H1 (cell line): ENCODE measurements at regions not wholly inside any gene's neighbourhood (a gene's known extent, or its start where the extent isn't known, plus 50 kb on each side); places are given as distances from the start of the nearest gene placed in this dataset.

ENCODE experiments used
- CTCF ChIA-PET: fragments of 300-600 bp; sonication (Branson Sonifier 250); formaldehyde crosslinking; loops from one replicate; lab custom pipeline; 2021; ENCODE audit not compliant: partially characterized antibody; lab: Charles Lee
- POLR2A ChIA-PET: fragments of 300-600 bp; sonication (Branson Sonifier 250); formaldehyde crosslinking; loops from one replicate; lab custom pipeline; 2021; ENCODE audit warnings: inconsistent platforms; ENCODE audit not compliant: partially characterized antibody; lab: Charles Lee
- DNase-seq, 2 experiments: peaks; one replicate each; pipeline versions ENCODE4 v3.0.0 to v3.0.0-alpha.2; 2010 to 2022; ENCODE audit warnings: low spot score in 2 of 2, low read depth in 1 of 2, mixed read lengths in 1 of 2
- FAIRE-seq: peaks from 2 replicates; lab custom pipeline; 2011; peaks lifted over from hg19 to GRCh38; lab: Jason Lieb, UNC
- H2AFZ ChIP-seq: 2 replicates; pipeline ENCODE4 v1.8.1; 2012; ENCODE audit warnings: low read length, inconsistent platforms
- H2AK5ac ChIP-seq: 2 replicates; pipeline ENCODE4 v1.6.1; 2013; ENCODE audit warnings: low read depth, low read length
- H2BK120ac ChIP-seq: replicated peaks from 2 replicates; pipeline ENCODE3; 2013; ENCODE audit warnings: low read depth, low read length, inconsistent platforms
- H2BK12ac ChIP-seq: 2 replicates; pipeline ENCODE4 v1.6.1; 2013; ENCODE audit warnings: low read depth, low read length
- H2BK15ac ChIP-seq: 2 replicates; pipeline ENCODE4 v1.6.1; 2013; ENCODE audit warnings: low read length
- H2BK20ac ChIP-seq: 2 replicates; pipeline ENCODE4 v1.6.1; 2013; ENCODE audit warnings: low read length
- H2BK5ac ChIP-seq: 2 replicates; pipeline ENCODE4 v1.6.1; 2013; ENCODE audit warnings: low read depth, low read length
- H3K14ac ChIP-seq: 2 replicates; pipeline ENCODE4 v1.6.1; 2013; ENCODE audit warnings: inconsistent platforms; ENCODE audit not compliant: insufficient read length
- H3K18ac ChIP-seq: 2 replicates; pipeline ENCODE4 v1.6.1; 2013; ENCODE audit warnings: low read length; ENCODE audit errors: extremely low read depth
- H3K23ac ChIP-seq: 2 replicates; pipeline ENCODE4 v1.6.1; 2013; ENCODE audit warnings: inconsistent platforms; ENCODE audit not compliant: insufficient read length
- H3K23me2 ChIP-seq: 2 replicates; pipeline ENCODE4 v1.6.1; 2013; ENCODE audit warnings: low read depth, low read length
- H3K27ac ChIP-seq: 2 replicates; pipeline ENCODE4 v1.6.1; 2011; ENCODE audit warnings: low read depth, low read length, inconsistent platforms
- H3K27me3 ChIP-seq, 4 experiments: replicated peaks in 1 of 4; 1 replicate in 1 of 4; 2 replicates in 3 of 4; pipeline versions ENCODE4 v1.6.1 to v1.8.1; 2011 to 2013; ENCODE audit warnings: low read length in 3 of 4, mild to moderate bottlenecking in 3 of 4, inconsistent platforms in 2 of 4, mixed read lengths in 2 of 4, moderate library complexity in 1 of 4; ENCODE audit not compliant: control insufficient read depth in 3 of 4, insufficient read depth in 3 of 4; ENCODE audit errors: extremely low read depth in 1 of 4
- H3K36me3 ChIP-seq, 4 experiments: 2 replicates each; pipeline versions ENCODE4 v1.6.1 to v1.8.1; 2011 to 2013; ENCODE audit warnings: mild to moderate bottlenecking in 4 of 4, low read length in 3 of 4, moderate library complexity in 2 of 4, control low read depth in 1 of 4, inconsistent platforms in 1 of 4; ENCODE audit not compliant: insufficient read depth in 4 of 4, control insufficient read depth in 2 of 4
- H3K4ac ChIP-seq: replicated peaks from 2 replicates; pipeline ENCODE3; 2013; ENCODE audit warnings: low read length, low read depth, mixed read lengths, inconsistent platforms; ENCODE audit not compliant: insufficient read length
- H3K4me1 ChIP-seq, 4 experiments: replicated peaks in 1 of 4; 1 replicate in 1 of 4; 2 replicates in 3 of 4; pipeline versions ENCODE4 v1.6.1 to v1.8.1; 2011 to 2013; ENCODE audit warnings: low read length in 3 of 4, inconsistent platforms in 2 of 4, mixed read lengths in 1 of 4; ENCODE audit not compliant: insufficient read depth in 4 of 4, control insufficient read depth in 3 of 4
- H3K4me2 ChIP-seq, 2 experiments: 2 replicates each; pipeline versions ENCODE4 v1.6.1 to v1.8.1; 2011 to 2013; ENCODE audit warnings: low read depth in 2 of 2, low read length in 2 of 2, control low read depth in 1 of 2, inconsistent platforms in 1 of 2, mild to moderate bottlenecking in 1 of 2; ENCODE audit not compliant: insufficient read depth in 1 of 2
- H3K4me3 ChIP-seq, 4 experiments: fragments of 200-600, 300-600 bp in 1 of 4; sonication (generic), shearing (Covaris generic), sonication (Bioruptor Twin) in 1 of 4; 2 replicates each; pipeline versions ENCODE4 v1.5.1 to v1.8.1; 2011 to 2016; ENCODE audit warnings: low read length in 4 of 4, low read depth in 3 of 4, control low read depth in 2 of 4, inconsistent platforms in 2 of 4, mild to moderate bottlenecking in 2 of 4, mixed read lengths in 1 of 4, moderate library complexity in 1 of 4; ENCODE audit not compliant: insufficient read depth in 2 of 4; ENCODE audit errors: extremely low read depth in 1 of 4
- H3K56ac ChIP-seq: replicated peaks from 2 replicates; pipeline ENCODE3; 2013; ENCODE audit warnings: low read depth, mild to moderate bottlenecking, mixed read lengths, low read length, inconsistent platforms; ENCODE audit not compliant: insufficient read length
- H3K79me1 ChIP-seq: 2 replicates; pipeline ENCODE4 v1.6.1; 2013; ENCODE audit warnings: low read depth, low read length, control low read depth
- H3K79me2 ChIP-seq, 2 experiments: 2 replicates each; pipeline versions ENCODE4 v1.6.1 to v1.8.1; 2012 to 2013; ENCODE audit warnings: low read length in 2 of 2, mild to moderate bottlenecking in 2 of 2, inconsistent platforms in 1 of 2; ENCODE audit not compliant: insufficient read depth in 2 of 2, control insufficient read depth in 1 of 2
- H3K9ac ChIP-seq, 4 experiments: replicated peaks in 1 of 4; 1 replicate in 1 of 4; 2 replicates in 3 of 4; pipeline versions ENCODE4 v1.6.1 to v1.8.1; 2011 to 2013; ENCODE audit warnings: low read depth in 3 of 4, low read length in 3 of 4, control low read depth in 2 of 4, mild to moderate bottlenecking in 2 of 4, moderate library complexity in 2 of 4, inconsistent platforms in 1 of 4; ENCODE audit errors: extremely low read depth in 1 of 4
- H3K9me3 ChIP-seq, 2 experiments: 2 replicates each; pipeline versions ENCODE4 v1.6.1 to v1.8.1; 2012 to 2013; ENCODE audit warnings: mild to moderate bottlenecking in 2 of 2, moderate library complexity in 2 of 2, control low read depth in 1 of 2, inconsistent platforms in 1 of 2, low read depth in 1 of 2, low read length in 1 of 2, mixed read lengths in 1 of 2; ENCODE audit not compliant: insufficient read depth in 2 of 2
- H4K20me1 ChIP-seq, 2 experiments: replicated peaks in 1 of 2; 2 replicates each; pipeline versions ENCODE3 to v1.8.1; 2011 to 2013; ENCODE audit warnings: inconsistent platforms in 2 of 2, low read length in 2 of 2, mild to moderate bottlenecking in 1 of 2; ENCODE audit not compliant: insufficient read depth in 2 of 2, control insufficient read depth in 1 of 2
- H4K5ac ChIP-seq: 2 replicates; pipeline ENCODE4 v1.6.1; 2013; ENCODE audit warnings: low read length, low read depth, mixed read lengths, inconsistent platforms; ENCODE audit not compliant: insufficient read length
- H4K8ac ChIP-seq: 2 replicates; pipeline ENCODE4 v1.8.0; 2013; ENCODE audit warnings: mild to moderate bottlenecking, moderate library complexity, low read length, inconsistent platforms; ENCODE audit not compliant: insufficient read depth; ENCODE audit errors: extremely low read depth
- H4K91ac ChIP-seq: replicated peaks from 2 replicates; pipeline ENCODE3; 2013; ENCODE audit warnings: low read length, mixed read lengths, inconsistent platforms; ENCODE audit not compliant: insufficient read length
- ASH2L ChIP-seq: fragments of 200-600, 300-600 bp; sonication (generic); IDR thresholded peaks from one replicate; pipeline ENCODE4 v1.7.1; 2017; ENCODE audit warnings: low read length
- BRCA1 ChIP-seq: IDR thresholded peaks from 2 replicates; pipeline ENCODE4 v1.6.1; 2012; ENCODE audit warnings: low read depth, low read length, improper control_type of control experiment
- CBX8 ChIP-seq: fragments of 300-800, 300-1000 bp; sonication (generic); IDR thresholded peaks from 2 replicates; pipeline ENCODE4 v1.7.1; 2016; ENCODE audit warnings: low read depth, low read length, borderline replicate concordance
- CHD2 ChIP-seq: IDR thresholded peaks from 2 replicates; pipeline ENCODE4 v1.6.1; 2012; ENCODE audit warnings: low read length, improper control_type of control experiment
- CTBP2 ChIP-seq: IDR thresholded peaks from 2 replicates; pipeline ENCODE4 v1.7.0; 2011; ENCODE audit warnings: borderline replicate concordance, mild to moderate bottlenecking, moderate library complexity, mixed read lengths, low read length; ENCODE audit not compliant: insufficient read depth, insufficient read length
- EGR1 ChIP-seq: IDR thresholded peaks from 2 replicates; pipeline ENCODE4 v1.6.1; 2011; ENCODE audit warnings: low read depth, low read length, borderline replicate concordance
- EP300 ChIP-seq, 2 experiments: IDR thresholded peaks; 1 replicate in 1 of 2; 2 replicates in 1 of 2; pipeline ENCODE4 v1.6.1; 2011 to 2012; ENCODE audit warnings: low read depth in 2 of 2, low read length in 2 of 2, mild to moderate bottlenecking in 2 of 2, borderline replicate concordance in 1 of 2, inconsistent platforms in 1 of 2, moderate library complexity in 1 of 2
- JUN ChIP-seq: IDR thresholded peaks from 2 replicates; pipeline ENCODE4 v1.6.1; 2011; ENCODE audit warnings: low read depth, mild to moderate bottlenecking, improper control_type of control experiment, low read length
- JUND ChIP-seq: IDR thresholded peaks from 2 replicates; pipeline ENCODE4 v1.6.1; 2011; ENCODE audit warnings: mild to moderate bottlenecking, improper control_type of control experiment, low read length
- KDM4A ChIP-seq: IDR thresholded peaks from one replicate; pipeline ENCODE4 v1.7.1; 2012; ENCODE audit warnings: low read depth, mild to moderate bottlenecking, moderate library complexity, low read length, inconsistent platforms; ENCODE audit not compliant: severe bottlenecking
- RBBP5 ChIP-seq: IDR thresholded peaks from 2 replicates; pipeline ENCODE4 v1.7.1; 2012; ENCODE audit warnings: low read depth, mild to moderate bottlenecking, inconsistent platforms, low read length, moderate library complexity, borderline replicate concordance
- SIX5 ChIP-seq: IDR thresholded peaks from 2 replicates; pipeline ENCODE4 v1.6.1; 2011; ENCODE audit warnings: mild to moderate bottlenecking, low read depth, low read length
- SP1 ChIP-seq: IDR thresholded peaks from 2 replicates; pipeline ENCODE4 v1.6.1; 2011; ENCODE audit warnings: low read depth, low read length
- SUZ12 ChIP-seq: fragments of 200-600 bp; sonication (generic); IDR thresholded peaks from 2 replicates; pipeline ENCODE4 v1.6.1; 2012; ENCODE audit warnings: mild to moderate bottlenecking, inconsistent platforms, low read length, moderate library complexity, mixed read lengths
- TEAD4 ChIP-seq: IDR thresholded peaks from 2 replicates; pipeline ENCODE4 v1.6.1; 2012; ENCODE audit warnings: low read depth, low read length, inconsistent platforms, mixed read lengths
- ZNF274 ChIP-seq: IDR thresholded peaks from 2 replicates; pipeline ENCODE4 v1.7.0; 2012; ENCODE audit warnings: low read length, borderline replicate concordance; ENCODE audit errors: extremely low read depth
- WGBS, 2 experiments: shearing (Covaris generic) in 1 of 2; methylation state at CpG; one replicate each; pipeline versions ENCODE4 v1.1.6 to v1.1.7; 2013 to 2015; ENCODE audit warnings: low lambda C conversion rate in 2 of 2, mixed read lengths in 2 of 2, inconsistent platforms in 1 of 2, low coverage in 1 of 2, missing lambda C conversion rate in 1 of 2; ENCODE audit not compliant: insufficient replicate concordance in 2 of 2, insufficient coverage in 1 of 2, insufficient read length in 1 of 2; ENCODE audit errors: extremely low coverage in 1 of 2, missing lambda C conversion rate in 1 of 2; 5-methylcytosine and 5-hydroxymethylcytosine counted together

- Histone ChIP-seq H4K20me1 (no peaks in the 10 kb centered on the region), H2BK15ac (no peak overlapping the region), H2AK5ac (no peak overlapping the region), H3K56ac (no peak overlapping the region), H3K23ac (no peak overlapping the region), H4K5ac (no peak overlapping the region), H2AFZ (no peak overlapping the region), H3K14ac (no peak overlapping the region), H3K4me3 (no peak overlapping the region), H3K27ac (no peak overlapping the region), H3K9me3 (no peaks in the 10 kb centered on the region), H3K18ac (no peak overlapping the region), H3K23me2 (no peaks in the 10 kb centered on the region), H2BK120ac (no peak overlapping the region), H2BK5ac (no peak overlapping the region; the same call in 1 of the 2 replicates), H3K36me3 (no peaks in the 10 kb centered on the region), H4K91ac (no peak overlapping the region), H2BK12ac (no peak overlapping the region), H3K79me2 (no peaks in the 10 kb centered on the region), H3K4me1 (no peaks in the 10 kb centered on the region), H3K4me2 (no peak overlapping the region), H3K79me1 (no peaks in the 10 kb centered on the region), H3K9ac (no peak overlapping the region), H4K8ac (no peak overlapping the region), H3K27me3 (no peaks in the 10 kb centered on the region), H3K4ac (no peak overlapping the region), H2BK20ac (no peak overlapping the region)
- 95% methylated on average over 6 of the region's 6 CpGs; no CpG with 5 or more reads in 1 of the 2 experiments for WGBS, 2 experiments
- no peak for FAIRE-seq
- ChIA-PET POLR2A (no interaction called here), CTCF (interaction anchor here (1.0 to 1.4 kb wide), 2 partner anchors 9 to 18 kb away, joined by 4 to 5 read pairs; no protein-coding TSS in a partner anchor)
- no peak for DNase-seq
- no peak for TF ChIP-seq SIX5
- no peak for TF ChIP-seq CBX8
- no peak for TF ChIP-seq TEAD4
- no peak for TF ChIP-seq CHD2
- TF ChIP-seq EGR1: no peak
- TF ChIP-seq SUZ12: no peak
- no peak for TF ChIP-seq RBBP5
- TF ChIP-seq KDM4A: no peak
- TF ChIP-seq BRCA1: no peak
- no peak for TF ChIP-seq ZNF274
- no peak for TF ChIP-seq SP1
- TF ChIP-seq JUND: no peak
- TF ChIP-seq JUN: no peak
- no peak for TF ChIP-seq CTBP2
- TF ChIP-seq ASH2L: no peak
- TF ChIP-seq EP300 (IDR thresholded peaks at IDR 0.05; ENCODE audit: borderline replicate concordance in 1 of 2, low read depth in 2 of 2, low read length in 2 of 2): no peak
These were observed 385.0 kb downstream of the CD83 start for GRCh38 chr6:14502551-14502950.
